MM.1S (cell line): ENCODE measurements at regions not wholly inside any gene's neighbourhood (a gene's known extent, or its start where the extent isn't known, plus 50 kb on each side); places are given as distances from the start of the nearest gene placed in this dataset.
"Not testable (repeated sequence)": the region's sequence is repeated elsewhere in the genome, so short reads cannot be mapped to it uniquely, and the experiment has no call there.

Experiments
- CTCF ChIP-seq: fragments of 300-600 bp; sonication (generic); IDR thresholded peaks from 2 replicates; pipeline ENCODE4 v1.5.1; 2016; ENCODE audit warnings: antibody characterized with exemption, low read length, mixed read lengths
- EZH2 ChIP-seq: fragments of 300-600 bp; sonication (generic); optimal IDR thresholded peaks from 2 replicates; pipeline ENCODE3; 2017; ENCODE audit warnings: low read depth, mild to moderate bottlenecking, antibody characterized with exemption, low read length, mixed read lengths
- EZH2phosphoT487 ChIP-seq: fragments of 300-600 bp; sonication (generic); IDR thresholded peaks from 2 replicates; pipeline ENCODE4 v1.6.1; 2018; ENCODE audit warnings: antibody characterized with exemption, low read length

GRCh38 chr14:56365663-56366062, 213.9 kb upstream of the TMEM260 start:
- TF ChIP-seq CTCF, EZH2, EZH2phosphoT487: not testable (repeated sequence)
